Superior temporal gyrus (tissue), 1 donor: ENCODE measurements at regions not wholly inside any gene's neighbourhood (a gene's known extent, or its start where the extent isn't known, plus 50 kb on each side); places are given as distances from the start of the nearest gene placed in this dataset.
"Not testable (repeated sequence)": the region's sequence is repeated elsewhere in the genome, so short reads cannot be mapped to it uniquely, and the experiment has no call there.

Experiments used
- DNase-seq: peaks from one replicate; pipeline ENCODE4 v3.0.0-alpha.2; 2016; ENCODE audit errors: extremely low spot score

DNA sequence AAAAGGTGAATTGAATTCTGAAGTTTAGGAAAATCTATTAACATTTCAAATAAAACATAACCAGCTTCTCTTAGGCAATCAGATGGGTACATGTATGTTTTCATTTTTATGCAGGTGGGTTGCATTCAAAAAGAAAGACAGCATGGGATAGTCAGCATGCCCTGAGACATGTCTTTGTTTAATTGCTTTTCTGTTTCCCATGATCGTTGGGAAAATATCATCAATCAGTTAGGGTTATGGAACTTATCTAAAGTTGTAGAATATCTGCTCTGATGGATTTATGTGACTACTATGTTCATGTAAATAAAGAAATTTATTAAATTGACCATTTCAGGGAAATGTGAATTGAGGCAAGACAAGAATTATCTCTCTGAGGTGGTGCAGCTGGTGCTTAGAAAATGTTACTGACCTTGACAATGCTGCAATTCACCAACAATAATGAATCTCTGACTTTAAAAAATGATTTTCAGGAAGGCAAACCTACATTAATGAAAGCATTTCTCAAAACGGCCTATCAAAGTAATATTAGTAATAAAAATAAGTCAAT, 112.7 kb downstream of the RFPL4B start:
- no peak for DNase-seq

DNA sequence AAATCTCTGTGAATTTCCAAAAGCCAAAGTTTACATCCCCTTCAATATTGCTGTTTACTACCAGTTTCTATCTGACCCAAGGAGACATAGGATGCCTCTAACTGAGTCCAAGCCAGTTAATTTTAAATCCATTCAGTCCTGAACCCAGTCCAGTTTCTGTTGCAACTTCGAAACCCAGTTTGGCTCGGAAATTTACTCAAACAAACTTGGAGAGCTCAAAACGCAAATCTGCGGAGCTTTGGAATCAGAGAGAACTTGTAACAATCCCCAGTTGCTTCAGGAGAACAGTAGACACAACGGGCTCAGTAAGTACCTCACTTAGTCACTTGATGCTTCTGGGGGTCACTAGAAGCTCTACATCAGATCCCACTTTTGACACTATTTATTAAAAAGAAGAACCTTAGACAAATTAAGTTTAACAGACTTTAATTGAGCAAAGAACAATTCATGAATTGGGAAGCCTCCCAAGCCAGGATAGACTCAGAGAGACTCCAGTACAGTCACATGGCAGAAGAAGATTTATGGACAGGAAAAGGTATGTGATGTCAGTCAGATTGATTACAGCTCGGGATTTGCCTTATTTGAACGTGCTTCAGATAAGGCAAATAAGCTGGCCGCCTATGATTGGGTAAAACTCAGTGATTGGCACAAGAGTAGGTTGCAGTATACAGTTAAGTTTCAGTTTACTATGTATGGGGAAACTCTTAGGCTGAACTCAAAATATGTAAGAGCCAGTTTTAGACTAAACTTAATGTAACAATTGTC, 118.0 kb downstream of the RFPL4B start:
- DNase-seq, result no peak

DNA sequence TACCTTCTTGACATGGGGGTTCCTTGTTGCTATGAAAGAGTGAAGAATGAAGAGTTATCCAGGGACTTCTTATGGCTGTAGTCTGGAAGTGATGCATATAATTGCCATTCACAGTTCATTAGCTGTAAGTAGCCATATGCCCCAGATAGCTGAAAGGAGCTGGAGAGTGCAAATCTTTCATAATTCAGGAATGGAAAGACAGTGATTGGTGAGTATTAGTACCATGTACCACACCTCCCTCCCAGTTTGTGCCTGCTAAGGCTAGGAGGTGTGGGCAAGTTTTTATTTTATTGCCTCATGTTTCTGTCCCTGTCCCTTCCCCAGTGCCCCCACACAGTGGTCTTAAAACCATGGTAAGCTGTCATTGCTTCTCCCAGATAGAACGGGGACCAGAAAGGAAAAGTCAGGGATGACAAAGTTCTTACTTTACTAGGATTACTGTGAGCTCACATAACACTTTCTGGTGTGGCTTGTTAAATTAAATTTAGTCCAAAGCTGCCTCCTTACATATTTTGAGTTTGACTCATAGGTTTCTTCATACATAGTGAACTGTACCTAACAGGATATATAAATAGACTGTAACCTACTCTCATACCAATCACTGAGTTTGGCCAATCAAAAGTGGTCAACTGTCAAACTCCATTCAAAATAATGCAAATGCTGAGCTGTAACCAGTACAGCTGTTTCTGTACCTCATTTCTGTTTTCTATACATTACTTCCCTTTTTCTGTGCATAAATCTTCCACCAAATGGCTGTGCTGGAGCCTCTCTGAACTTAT, 119.4 kb downstream of the RFPL4B start:
- no peak for DNase-seq

DNA sequence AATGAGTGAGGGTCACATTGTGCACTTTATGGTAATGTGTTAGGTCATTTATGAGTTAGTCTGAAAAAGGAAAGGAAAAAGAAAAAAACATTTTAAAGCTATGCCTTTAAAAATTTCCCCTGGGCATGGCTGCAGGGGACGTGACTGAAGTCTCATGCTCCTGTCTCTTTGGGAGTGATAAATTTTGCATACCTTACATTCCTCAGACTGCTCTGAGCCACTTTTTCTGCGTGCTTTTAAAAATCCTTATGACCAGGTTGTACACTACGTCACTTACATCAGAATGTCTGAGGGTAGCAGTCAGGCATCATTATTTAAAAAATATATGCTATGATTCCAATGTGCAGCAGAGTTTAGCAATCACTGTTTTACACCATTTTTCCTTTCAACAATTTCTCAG, 121.2 kb downstream of the RFPL4B start:
- DNase-seq, result no peak

DNA sequence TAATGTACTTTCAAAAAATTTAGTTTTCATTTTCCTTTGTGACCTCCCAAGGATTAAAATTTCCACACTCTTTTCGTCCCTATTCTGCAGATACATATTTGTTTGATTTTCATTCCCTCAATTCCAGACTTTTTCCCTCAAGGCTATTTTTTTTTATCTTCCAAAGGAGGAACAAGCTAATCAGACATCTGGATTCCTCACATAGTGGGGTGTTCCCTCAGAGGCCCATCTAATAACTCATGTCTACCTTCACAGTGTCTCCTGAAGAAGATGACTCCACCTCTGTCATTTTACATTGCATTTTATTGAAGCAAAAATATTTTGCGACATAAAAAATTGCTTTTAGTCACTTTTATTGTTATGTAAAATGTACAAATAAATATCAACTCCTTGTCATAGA, 122.2 kb downstream of the RFPL4B start:
- no peak for DNase-seq

DNA sequence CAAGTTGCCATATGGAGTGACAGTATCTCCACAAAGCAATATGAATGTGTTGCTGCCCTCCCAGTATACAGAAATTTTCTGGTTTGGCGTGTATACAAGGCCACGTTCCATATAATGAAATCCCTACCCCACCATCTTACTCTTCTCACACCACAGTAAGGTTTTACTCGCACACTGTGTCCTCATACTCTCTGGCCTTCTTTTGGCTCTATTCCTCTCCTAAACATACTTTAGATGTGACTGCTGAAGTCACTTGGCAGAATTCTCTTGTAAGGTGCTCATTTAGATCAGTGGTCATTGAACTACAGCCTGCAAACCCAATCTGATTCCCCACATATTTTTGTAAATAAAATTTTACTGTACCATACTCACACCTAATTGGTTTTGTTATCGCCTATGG, 123.2 kb downstream of the RFPL4B start:
- no peak for DNase-seq

DNA sequence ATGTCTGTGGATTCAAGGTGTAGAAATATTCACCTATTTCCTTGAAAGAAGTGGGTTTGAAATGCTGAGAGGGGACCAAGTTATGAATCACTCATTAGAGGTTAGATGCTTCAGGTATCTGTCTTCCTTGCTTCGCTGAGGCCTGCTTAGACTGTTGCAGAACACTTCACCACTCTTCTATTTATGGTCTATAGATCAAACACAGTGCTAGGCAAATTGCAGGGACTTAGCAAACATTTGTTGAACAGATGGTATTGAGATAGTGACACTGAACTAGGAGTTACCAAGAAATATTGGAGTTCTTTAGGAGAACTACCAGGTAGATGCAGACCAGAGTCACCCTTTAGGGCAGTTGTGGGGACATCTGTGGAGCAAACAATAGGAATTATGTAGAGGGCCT, 123.8 kb downstream of the RFPL4B start:
- DNase-seq, result no peak

DNA sequence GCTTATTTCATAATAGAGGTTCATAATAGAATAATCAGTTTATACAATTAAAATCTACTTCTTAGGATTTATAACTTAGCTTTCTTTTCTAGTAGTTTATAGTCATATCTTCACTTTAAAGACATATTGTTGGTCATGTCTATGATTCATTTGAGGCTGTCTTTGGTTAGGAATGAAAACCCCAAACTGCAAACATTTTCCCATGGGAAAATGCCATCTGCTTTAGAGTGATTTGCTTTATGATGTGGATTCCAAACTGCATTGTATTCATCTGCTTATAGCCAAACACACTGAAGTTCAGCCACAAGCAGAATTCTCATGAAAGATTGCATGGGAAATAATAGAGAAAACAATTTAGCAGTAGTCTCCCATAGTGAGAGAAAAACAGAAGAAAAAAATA, 128.0 kb downstream of the RFPL4B start:
- no peak for DNase-seq

DNA sequence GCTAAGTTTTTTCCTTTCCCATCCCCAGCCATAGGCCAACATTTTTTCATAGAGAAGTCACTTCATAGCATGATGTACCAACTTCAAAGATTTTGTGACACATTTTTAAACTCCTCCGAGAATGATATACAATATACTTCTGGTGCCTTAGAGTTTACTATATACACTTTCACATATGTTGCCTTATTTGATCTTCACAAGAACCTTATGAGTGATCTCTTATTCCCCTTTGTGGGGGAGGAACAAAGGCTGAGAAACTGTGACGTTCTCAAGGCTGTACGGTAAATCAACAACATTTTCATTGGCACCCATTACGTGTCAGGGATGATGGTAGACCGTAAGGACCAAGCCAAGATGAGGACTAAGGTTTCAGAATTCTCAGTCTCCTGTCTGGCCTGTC, 130.0 kb downstream of the RFPL4B start:
- no peak for DNase-seq

DNA sequence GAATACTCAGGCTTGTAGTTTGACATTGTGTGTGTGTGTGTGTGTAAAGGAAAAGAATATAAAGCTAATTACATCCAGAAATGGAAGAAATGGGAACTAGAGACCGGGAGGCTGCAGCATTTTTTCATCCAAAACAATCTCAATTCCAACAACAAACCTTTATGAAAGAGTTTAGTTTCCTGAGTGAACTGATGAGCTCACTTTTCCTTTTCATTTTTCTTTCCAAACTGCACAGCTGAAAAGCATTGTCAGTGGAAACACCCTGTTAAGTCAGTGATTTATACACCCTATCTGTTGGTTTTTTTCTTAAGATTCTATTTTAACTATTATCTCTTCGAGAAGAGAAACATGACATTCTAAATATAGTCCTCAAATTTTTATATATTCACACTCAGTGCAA, 130.9 kb downstream of the RFPL4B start:
- DNase-seq, result no peak

DNA sequence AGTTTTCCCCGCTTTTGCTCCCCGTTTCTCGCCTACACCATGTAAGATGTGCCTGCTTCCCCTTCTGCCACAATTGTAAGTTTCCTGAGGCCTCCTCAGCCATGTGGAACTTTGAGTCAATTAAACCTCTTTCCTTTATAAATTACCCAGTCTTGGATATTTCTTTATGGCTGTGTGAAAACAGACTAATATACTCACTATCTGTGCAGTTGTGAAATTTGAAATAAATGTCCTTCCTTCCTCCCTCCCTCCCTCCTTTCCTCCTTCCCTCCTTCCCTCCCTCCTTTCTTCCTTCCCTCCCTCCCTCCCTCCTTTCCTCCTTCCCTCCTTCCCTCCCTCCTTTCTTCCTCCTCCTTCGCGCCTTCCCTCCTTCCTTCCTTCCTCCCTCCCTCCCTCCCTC, 132.8 kb downstream of the RFPL4B start:
- DNase-seq, result not testable (repeated sequence)

DNA sequence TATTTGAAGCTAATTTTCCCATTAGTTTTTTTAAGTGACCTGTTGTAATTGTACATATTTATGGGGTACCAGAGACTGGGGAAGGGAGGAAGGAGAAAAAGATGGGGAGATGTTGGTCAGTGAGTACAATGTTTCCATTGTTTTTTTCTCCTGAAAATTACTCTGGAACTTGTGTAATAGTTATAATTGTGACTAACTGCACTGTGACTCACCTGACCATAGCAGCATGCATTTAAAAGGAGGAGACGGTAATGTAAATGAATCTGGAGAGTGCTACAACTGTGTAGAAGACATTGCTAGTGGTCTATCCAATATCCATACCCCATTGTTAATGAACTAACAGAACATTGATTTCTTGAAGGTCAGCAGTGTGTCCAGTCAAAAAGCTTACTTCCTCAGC, 133.4 kb downstream of the RFPL4B start:
- DNase-seq, result no peak

DNA sequence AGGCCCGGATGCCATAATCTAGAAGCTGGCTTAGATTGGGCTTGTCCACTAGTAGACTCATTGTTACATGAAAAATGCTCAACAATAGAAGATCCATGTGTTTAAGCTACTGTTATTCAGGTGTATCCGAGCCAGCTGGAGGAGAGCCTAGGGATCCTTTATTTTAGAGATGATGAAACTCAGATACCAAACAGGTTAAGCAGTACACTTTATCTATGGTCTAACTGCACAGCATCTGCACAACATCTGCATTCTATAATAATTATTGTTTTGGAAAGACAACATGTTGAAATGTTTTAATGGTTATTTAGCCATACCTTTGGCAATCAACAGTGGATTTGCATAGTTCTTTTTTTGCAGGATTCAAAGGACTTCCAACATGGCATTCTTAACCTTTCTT, 134.1 kb downstream of the RFPL4B start:
- no peak for DNase-seq

DNA sequence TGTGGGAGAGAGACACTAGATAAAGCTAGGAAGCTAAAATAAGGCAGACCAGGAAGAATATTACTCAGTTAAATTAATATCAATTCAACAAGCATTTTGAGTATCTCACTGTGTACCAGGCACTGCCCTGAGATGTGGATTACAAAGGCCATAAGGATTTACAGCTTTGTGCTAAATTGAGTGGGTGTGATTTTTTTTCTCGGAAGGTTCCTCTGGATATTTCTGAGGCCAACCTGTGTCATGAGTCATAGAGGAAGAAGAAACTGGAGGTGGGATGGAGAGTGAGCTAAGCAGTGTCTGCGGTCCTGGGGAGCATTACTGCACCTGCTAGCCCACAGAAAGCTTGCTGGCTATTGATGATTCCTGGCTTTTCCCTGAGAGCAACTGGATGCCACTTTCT, 135.2 kb downstream of the RFPL4B start:
- no peak for DNase-seq

DNA sequence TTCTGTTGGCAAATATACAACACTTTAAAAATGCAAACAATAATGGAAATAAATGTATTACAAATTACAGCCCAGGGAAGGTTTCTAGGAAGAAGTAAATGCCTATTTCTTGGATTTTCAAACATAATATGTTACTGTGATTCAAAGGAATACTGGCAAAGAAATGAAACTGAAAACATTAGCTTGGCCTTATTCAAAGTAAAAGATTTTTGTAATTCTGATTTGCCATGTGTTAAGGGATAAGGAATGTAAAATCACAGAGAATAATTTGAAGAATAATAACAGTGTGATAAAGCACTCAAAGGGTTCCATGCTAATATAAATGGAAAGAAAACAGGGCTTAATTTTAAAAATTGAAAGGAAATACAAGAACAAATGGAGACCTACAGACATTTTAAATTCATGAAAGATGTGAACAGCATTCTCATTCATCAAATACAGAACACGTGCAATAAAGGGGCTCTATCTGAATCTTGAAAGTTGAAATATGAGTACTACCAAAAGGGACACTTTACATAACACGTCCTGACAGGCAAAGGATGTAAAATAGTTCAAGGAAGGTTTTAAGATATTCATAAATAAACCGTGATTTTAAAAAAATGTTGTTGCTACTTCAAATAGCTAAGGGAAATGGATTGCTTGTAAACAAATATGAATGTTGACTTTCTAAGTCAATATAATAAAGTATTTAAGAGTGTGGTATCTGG, 138.1 kb downstream of the RFPL4B start:
- DNase-seq, result no peak

DNA sequence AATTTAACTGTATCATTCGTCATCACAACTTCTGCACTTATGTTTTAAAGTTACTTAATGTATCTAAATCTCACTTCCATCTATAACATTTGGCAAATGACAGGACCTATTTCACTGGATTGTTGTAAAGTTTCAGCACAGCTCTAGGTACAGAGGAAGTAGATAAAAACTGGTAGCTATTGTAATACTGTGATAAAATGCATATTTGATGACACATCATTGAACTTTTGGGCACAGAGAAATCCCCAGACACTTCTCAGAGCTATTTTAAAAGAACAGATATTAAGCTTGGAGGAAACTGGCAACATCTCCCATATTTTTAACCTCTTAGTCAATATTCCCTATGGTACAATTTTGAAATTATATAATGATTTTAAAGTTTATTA, 138.7 kb downstream of the RFPL4B start:
- DNase-seq, result no peak

DNA sequence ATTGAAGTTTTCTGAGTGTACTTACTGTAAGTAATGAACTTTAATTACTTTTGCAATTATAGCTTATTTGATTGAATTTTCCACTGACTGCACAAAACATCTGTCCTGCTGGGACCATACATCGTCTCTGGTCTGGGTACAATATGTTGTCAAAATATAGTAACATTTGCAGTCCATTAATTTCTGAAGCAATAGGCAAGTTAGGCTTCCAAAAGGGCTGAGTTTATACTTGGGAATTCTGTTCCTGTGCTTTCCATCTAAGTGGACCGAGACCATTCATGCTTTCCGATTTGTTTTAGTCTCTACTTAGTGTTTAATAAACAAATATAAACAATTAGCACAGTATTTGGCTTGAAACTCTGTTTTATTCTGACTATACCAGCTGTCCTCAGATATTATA, 139.3 kb downstream of the RFPL4B start:
- DNase-seq, result no peak

DNA sequence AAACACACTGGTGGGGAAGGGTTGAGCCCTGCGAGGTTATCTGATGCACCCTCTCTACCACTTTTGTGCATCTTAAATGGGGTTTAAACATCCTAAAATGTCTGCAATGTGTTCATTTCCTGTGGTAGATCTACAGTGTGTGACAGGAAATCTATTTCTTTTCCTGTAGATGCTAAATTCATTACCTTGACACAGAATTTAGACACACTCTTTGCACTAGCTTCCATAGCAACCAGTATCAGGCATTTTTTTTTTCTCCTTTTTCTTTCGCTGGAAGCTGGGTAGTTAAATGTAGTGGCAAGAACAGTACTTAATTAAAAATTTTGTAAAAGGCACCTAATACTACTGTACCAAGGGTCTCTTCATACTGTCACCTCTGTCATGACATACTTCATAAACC, 141.1 kb downstream of the RFPL4B start:
- no peak for DNase-seq

DNA sequence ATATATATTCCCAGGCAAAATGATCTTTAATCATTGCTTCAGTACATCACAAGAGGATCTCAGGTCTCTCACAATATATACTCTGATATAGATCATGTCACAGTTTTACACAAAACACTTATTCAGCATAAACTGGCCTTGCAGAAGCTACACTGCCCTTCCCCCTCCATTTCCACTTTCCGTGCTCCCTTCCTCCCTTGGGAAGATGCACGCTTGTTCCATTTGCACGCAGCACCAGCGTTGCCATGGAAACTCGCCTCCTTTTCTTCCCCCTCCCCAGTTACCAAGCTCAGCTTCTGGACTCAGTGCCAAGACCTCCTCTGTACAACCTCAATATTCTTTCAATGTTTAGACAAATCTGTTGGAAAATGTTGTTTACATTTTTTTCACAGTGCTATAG, 154.6 kb downstream of the RFPL4B start:
- peak; percentile 73 for DNase-seq

DNA sequence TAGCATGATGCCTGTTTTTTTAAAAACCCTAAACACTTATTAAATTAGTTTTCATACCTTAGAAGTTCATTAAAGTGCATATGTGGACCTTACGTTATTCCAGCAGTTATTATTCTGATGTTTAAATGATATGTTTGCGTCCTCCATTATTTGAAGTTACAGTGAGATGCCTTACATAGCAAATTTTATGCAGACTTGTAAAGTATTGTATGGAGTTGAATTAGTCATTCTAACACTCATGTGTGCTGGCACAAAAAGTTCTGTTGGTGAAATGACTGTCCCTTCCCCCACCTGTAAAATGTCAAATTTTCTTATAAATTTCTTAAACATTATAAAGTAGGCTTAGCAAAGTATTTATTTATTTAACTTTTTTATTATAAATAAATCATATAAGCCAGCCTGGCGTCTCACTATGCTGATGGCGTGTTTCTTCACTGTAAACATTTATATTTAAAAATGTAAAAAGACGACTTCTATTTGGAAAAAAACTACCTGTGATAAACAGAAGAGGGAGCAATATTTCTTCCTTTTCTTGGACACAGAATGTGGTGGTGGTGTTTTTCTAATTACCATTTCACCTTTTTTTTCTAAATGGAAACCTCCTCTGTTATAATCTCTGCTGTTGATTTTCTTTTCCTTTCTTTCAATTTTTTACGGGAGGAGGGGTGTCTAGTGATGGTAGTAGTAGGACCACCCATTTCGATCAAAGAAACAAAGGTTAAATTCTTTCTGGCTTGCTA, 155.4 kb downstream of the RFPL4B start:
- peak; percentile 52 for DNase-seq

DNA sequence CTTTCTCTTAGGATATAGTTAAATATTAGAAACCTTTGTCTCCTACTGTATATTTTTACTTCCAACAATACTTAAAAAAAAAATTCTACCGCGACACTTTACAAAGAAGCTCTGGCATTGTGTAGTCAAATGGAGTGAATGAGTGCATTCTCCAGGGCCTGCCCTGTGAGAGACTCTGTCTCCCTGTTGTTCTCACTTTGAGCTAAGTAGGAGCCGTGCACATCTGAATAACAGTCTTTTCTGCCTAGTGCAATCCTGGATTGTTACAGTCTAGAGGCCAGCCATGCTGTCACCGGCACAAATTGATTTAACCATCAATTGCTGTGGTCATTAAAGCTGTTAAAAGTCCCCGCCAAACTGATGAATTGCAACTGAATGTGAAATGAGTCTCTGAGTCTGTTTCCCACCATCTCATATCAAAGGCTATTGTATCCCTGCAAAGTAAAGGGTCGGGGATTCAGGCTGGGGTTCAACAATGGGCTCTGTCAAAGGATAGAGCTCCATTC, 156.0 kb downstream of the RFPL4B start:
- DNase-seq, result peak; percentile 68

DNA sequence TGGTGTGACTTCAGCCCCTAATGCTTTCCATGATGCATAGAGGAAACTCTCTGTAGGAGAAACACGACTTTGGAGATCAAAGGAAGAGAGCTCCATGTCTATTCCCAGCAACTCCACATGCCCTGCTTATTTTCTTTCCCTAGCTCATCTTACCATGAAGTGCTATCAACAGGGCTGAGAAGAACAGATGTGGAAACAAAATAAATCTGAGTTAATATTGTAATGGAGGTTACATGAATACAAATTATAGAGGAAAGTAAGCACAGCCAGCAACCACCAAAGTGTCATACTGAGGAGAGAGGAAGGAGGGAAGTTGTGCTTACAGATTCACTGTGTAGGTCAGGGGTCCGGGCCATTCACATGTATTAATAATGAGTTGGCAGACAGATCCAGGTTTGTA, 157.5 kb downstream of the RFPL4B start:
- DNase-seq, result no peak
